SHP77 treated with DMSO at 0.1 percent for 48 hours (cell line): ENCODE measurements at regions not wholly inside any gene's neighbourhood (a gene's known extent, or its start where the extent isn't known, plus 50 kb on each side); places are given as distances from the start of the nearest gene placed in this dataset.

Experiments
- DNase-seq: peaks from one replicate; lab custom pipeline; 2025; lab: John Stamatoyannopoulos, UW

GRCh38 chr22:27639248-27640086, 162.1 kb downstream of the MN1 start:
- no peak for DNase-seq

DNA sequence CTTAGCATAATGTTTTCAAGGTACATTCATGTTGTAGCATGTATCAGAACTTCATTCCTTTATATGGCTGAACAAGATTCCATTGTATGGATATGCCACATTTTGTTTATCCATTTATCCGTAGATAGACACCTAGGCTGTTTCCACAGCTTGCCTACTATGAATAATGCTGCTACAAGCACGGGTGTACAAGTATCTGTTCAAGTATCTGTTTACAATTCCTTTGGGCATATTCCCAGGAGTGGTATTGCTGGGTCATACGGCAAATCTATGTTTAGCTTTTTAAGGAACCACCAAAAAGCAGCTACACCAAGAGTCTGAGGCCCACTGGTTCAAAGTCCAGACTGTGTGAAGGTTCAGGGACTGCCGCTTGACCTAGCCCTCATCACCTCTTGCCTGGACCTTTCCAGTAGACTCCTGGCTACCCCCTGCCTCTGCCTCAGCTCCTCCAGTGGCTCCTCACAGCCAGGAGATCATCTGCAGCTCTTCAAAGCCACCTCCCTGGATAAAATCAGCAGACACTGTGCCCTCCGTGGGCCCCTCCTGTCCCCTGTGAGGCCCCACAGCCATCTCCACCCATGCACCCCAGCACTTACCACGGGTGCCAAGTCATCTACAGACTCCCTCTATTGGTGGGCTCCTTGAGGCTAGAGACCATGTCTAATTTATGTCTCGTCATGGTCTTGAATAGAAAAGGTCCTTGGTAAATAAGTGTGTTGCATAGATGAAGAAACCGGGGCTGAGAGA, 160.3 kb downstream of the MN1 start:
- DNase-seq: no peak

- no peak for DNase-seq
These were observed 159.3 kb downstream of the MN1 start for GRCh38 chr22:27642104-27642800.

DNA sequence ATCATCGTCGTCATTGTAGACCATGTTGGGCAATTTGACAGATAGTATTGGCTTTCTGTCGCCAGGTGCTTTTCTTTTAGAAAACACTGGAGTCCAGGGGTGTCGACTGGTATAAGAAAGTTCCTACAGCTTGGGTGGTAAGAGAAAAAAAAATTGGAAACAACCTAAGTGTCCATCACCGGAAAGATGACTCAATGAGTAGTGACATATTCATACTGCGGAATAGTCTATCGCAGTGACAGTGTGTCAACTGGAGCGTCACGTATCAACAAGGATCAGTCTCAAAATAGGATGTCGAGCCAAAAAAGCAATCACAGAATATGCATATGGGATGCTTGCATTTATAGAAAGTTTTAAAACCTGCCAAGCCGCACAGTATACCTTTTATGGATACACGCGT, 157.6 kb downstream of the MN1 start:
- no peak for DNase-seq

DNA sequence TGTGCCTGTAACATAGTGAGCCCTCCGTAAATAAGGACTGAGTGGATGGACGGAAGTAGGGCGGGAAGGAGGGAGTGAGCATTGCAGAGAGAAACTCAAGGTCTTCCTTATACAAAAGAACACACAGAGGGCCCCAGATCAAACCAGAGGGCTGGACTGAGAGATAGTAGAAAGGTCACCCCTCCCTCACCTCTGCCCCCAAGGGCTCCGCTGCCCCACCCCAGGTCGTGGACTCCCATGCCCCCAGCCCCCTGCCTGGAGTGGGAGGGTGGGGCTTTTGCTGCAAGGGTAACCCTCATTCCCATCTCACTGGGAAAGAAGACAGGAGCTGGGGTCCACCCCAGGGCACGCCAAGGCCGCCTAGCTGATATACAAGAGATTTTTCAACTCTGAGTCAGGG, 157.0 kb downstream of the MN1 start:
- DNase-seq: no peak

DNA sequence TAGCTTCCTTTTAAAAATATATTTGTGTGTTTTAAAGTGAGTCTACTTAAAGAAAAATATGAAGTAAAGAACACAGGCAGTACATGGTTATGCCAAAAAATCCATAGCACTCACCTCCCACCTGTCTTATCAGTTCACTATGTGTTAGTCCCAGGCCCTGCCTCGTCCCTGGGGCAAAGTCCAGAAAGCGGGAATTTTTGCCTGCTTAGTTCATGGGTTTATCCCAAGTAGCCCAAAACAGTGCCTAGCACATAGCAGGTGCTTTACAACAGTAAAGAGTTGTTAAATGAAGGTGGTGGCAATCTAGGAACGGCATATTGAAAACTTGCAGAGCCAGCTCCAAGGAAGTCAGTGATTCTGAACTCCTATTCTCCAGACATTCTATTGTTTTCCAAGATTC, 154.0 kb downstream of the MN1 start:
- DNase-seq: no peak

DNA sequence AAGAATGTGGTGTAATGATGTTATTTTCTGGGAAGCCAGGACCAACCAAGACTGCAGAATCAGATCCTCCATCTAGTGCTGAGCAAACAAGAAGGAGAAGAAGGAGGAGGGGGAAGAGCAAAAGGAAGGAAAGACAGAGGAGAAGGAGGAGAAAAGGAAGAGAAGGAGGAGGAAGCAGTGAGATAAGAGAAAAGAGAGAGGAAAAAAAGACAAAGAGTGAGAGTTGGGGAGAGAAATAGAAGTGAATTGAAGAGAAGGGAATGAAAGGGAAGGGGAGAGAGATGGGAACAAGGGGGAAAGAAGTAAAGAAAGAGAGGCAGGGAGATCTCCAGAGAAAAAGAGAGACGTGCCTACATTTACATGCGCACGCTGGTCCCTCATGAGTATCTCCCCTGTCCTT, 153.5 kb downstream of the MN1 start:
- no peak for DNase-seq

DNA sequence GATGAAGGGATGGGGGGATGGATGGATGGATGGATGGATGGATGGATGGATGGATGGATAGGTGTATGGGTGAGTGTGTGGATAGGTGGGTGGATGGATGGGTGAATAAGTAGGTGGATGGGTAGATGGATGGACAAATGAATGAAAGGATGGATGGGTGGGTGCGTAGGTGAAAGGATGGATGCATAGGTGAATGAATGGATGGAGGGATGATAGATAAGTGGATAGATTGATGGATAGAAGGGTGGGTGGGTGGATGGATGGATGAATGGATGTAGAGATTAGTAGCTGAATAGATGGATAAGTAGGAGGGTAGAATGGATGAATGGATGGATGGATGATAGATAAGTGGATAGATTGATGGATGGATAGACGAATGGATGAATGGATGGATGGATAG, 152.7 kb downstream of the MN1 start:
- no peak for DNase-seq

DNA sequence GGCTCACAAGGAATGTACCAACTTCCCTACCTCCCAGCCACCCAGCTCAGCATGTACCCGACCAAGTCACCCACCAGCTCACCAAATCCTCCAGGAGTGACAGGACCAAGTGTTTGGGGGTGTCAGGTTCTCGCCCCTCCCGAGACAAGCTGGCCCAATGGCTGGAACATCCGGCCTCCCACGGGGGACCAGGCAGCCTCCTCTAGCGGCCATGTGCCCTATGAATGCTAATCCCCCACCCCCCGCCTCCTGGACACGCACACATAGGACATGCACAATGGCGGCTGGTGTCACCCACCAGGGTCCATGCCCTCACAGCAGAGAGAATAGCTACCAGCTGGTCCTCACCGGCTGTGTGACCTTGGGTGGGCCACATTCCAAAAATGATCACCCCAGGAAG, 151.0 kb downstream of the MN1 start:
- no peak for DNase-seq

GRCh38 chr22:27650985-27651384, 150.6 kb downstream of the MN1 start:
- no peak for DNase-seq

GRCh38 chr22:27651486-27651885, 150.1 kb downstream of the MN1 start:
- DNase-seq: no peak

DNA sequence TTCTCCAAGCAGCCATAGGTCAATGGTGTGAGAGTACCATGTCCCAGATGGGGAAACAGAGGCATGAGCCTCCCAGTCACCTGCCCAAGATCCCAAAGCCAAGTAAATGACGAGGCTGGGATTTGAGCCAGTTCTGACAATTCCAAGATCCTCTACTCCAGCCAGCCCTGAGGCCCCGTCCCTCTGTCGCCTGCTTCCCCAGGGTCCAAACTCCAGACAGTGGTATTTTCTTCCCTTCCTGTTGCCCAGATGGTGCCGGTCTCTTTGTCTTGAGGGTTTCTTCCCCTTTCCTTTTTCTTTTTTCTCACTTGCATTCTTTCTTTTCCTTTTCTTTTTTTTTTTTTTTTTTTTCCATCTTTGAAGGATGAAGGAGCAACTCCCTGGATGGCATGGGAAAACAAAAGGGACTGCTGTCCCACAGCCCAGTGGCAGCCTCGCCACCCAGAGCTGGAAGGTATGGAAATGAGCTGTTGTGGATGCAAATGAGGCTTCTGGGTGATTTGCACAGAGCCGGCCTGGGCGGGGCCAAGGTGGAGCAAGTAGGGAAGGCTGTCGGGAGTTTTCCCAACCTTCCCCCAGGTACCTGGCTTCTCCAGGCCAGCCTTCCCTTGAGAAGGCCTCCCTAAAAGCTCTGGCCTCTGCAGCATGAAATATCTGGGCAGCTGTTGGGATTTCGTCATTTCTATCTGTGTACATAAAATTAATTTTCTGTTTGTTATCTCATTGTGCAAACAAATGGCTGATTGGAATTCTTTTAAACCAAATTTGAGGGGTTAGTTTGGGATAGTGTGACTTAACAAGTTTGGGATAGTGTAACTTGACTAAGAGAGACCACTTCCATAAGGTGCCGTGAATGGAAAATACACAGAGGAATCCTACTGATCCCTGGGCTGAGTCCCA, 146.8 kb downstream of the MN1 start:
- no peak for DNase-seq

DNA sequence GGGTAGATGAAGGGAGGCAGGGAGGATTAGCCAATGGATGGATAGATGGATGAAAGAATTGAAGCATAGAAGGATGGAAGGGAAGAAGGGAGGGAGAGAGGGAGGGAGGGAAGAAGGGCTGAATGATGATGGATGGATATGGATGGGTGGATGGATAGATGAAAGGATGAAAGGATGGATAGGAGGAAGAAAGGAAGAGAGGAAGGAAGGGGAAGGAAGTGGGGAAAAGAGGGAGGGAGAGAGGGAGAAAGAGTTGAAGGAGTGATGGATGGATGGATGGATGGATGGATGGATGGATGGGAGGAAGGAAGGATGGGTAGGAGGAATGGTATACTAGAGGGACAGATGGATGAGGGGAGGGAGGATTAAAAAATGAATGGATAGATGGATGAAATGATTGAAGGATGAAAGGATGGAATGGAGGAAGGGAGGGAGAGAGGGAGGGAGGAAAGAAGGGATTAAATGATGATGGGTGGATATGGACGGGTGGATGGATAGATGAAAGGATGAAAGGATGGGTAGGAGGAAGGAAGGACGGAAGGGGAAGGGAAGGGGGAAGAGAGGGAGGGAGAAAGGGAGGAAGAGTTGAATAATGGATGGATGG, 145.9 kb downstream of the MN1 start:
- DNase-seq: no peak

GRCh38 chr22:27656970-27657369, 144.6 kb downstream of the MN1 start:
- DNase-seq: no peak

- no peak for DNase-seq
These were observed 141.2 kb downstream of the MN1 start for GRCh38 chr22:27660306-27660705.

DNA sequence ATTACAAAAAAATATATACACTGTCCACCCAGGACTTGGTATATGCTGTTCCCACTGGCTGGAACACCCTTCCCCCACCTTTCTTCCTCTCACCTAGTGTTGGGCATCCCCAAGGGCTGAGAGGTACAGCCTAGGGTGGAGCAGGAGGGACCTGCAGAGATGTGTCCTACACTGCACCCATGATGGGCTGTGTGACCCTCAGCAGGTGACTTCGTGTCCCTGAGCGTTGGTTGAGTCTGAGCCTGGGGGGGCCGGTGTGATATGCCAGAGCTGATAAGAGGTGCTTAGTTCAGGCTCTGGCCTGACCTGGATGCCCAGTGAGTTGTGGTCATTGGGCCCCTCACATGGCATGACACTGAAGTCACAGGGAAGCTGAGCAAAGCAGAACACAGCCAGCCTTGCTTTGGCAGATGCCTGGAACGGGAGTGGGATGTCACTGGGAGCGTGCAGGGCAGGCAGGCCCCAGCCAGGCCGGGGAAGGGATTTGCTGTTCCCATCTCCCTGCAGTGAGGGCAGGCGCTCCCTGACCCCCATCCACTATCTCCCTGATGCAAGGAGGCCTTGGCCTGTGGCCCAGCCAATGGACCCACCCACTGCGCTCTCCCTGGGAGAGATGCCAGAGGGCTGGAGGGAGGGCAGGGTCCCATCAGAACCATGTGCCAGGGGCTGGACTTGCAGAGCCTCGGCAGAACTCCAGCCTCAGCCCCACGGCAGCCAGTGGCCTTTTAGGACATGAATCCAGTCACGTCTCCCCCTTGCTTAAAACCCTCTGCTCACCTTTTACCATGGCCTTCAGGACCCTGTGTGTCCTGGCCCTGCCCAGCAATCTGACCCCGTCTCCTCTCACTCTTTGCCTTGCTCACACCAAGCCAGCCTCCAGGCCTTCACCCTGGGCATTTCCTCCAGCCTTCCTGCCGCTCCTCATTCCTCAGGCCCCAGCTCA, 138.9 kb downstream of the MN1 start:
- DNase-seq: no peak

DNA sequence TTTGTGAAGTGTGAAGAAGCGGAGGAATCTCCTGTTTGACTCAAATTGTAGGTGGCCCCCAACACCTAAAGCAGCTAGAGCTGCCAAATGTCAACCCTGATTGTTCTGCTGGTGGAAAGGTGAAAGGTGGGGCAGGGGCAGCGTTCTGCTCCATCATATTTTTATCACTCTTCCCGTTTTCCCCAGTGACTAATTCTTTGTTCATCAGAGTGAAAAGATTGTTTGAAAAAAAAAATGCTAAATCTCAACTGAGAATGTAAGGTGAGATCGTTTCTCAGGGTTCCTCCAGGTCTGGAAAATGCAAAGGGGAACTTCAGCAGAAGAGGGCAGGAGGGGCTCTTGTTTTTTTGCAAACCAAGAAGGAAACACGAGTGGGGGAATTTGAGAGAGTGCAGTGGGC, 137.7 kb downstream of the MN1 start:
- DNase-seq: no peak

DNA sequence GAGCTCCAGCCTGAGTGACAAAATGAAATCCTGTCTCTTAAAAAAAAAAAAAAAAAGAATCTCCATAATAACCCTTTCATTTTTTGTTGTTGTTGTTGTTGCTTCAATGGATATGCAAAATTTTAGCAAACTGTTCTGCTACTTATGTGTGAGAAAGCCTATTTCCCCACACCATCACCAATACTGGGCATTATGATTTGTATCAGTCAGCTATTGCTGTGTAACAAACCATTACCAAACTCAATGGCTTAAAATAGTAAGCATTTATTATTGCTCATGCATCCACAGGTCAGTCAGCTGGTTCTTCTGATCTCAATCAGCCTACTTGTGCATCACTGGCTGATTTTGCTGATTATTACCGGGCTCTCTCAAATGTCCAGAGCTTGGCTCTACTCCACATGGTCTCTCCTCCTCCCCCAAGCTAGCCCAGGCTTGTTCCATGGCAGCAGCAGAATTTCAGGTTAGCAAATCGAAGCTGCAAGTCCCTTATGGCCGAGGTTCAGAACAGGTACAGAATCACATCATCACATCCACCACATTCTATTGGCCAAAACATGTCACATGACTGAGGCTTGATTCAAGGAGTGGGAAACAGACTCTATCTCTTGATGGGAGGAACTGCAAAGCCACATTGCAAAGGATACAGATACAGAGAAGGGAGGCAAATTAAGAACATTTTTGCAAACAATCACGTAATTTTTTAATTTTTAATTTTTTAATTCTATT, 135.1 kb downstream of the MN1 start:
- DNase-seq: no peak

DNA sequence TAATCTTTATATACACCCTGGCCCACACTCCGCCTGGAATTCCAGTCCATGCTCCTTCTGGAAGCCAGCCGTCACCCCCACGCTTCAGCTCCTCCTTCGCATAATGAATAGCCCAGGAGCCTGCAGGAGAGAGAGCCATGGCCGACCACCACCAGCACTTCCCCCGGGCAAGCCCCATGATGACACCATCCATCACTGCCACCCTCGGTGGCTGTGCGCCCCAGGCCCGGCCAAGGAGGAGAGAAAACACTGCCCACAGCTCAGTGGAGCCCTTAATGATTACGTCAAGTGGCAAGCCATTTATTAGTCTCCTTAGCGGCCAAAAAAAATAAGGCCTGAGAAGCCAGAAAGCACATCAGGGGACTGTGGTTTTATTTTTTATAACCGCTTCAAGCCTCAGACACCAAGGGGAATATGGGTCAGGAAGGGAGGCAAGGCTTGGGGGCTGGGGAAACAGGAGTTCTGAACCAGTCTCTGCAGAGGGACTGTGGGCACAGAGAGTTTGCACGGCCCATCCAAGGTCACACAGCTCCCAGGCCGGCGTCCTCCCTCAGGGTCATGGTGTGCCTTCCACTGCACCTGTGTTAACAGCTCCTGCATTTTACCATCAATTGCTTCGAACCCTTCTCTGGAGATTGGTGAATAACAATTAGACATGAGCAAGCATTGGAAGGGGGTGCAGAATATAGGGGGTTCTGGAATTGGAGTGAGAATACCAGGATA, 134.3 kb downstream of the MN1 start:
- DNase-seq: no peak
